OCI-LY3 (cell line): ENCODE measurements at regions not wholly inside any gene's neighbourhood (a gene's known extent, or its start where the extent isn't known, plus 50 kb on each side); places are given as distances from the start of the nearest gene placed in this dataset.

Experiments
- EZH2phosphoT487 ChIP-seq: fragments of 200-600 bp; shearing (Covaris generic); IDR thresholded peaks from 2 replicates; pipeline ENCODE4 v1.6.1; 2018; ENCODE audit warnings: antibody characterized with exemption, mixed run types, low read depth
- TF ChIP-seq, protein P1 (sequence below): fragments of 200-600, 300-600 bp; sonication (generic); IDR thresholded peaks from 2 replicates; pipeline ENCODE4 v1.5.1; 2014; ENCODE audit warnings: antibody characterized with exemption, low read length, low read depth

DNA sequence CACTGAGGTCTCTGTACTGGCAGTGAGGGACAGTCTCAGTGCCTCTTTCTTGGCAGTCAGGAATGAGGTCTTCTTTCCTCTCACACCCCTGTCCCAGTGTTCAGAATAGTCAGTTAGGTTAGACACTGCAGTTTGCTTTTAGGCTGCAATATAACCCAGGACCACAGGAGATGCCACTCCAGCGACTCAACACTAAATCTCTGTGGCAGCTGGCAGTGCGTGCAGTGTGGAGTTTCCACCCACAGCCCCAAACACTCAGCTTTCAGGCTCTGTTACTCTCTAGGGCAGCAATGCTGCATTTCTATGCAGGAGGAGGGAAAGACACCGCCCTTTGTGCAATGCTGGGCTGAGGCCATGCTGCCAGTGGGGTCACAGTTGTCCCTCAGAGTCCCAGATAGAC is 150.2 kb upstream of the SUCLG2 start:
- no peak for TF ChIP-seq EZH2phosphoT487
- TF ChIP-seq, protein P1, sequence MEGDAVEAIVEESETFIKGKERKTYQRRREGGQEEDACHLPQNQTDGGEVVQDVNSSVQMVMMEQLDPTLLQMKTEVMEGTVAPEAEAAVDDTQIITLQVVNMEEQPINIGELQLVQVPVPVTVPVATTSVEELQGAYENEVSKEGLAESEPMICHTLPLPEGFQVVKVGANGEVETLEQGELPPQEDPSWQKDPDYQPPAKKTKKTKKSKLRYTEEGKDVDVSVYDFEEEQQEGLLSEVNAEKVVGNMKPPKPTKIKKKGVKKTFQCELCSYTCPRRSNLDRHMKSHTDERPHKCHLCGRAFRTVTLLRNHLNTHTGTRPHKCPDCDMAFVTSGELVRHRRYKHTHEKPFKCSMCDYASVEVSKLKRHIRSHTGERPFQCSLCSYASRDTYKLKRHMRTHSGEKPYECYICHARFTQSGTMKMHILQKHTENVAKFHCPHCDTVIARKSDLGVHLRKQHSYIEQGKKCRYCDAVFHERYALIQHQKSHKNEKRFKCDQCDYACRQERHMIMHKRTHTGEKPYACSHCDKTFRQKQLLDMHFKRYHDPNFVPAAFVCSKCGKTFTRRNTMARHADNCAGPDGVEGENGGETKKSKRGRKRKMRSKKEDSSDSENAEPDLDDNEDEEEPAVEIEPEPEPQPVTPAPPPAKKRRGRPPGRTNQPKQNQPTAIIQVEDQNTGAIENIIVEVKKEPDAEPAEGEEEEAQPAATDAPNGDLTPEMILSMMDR, result no peak
